ENCODE measurements at regions not wholly inside any gene's neighbourhood (a gene's known extent, or its start where the extent isn't known, plus 50 kb on each side); places are given as distances from the start of the nearest gene placed in this dataset.

DNA sequence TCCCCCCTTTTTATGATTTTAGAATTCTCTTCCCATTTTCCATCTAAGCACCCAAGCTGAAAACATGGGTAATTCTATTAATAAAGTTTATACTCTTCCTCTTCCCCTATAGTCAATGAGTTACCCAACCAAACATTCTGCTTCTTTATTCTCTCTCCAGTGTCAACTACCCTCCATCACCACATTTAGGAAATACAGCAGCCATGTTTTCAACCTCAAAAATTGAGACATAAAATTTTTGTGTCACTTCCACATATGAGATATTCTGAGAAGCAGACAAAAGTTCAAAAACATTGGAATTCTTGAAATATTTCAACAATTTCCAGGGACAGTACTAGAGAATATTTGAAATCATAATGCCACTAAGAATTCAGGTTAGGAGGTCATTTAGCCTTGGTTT lies 64.8 kb upstream of the ATP1A1 start:
- DNase-seq (ENCODE audit: low spot score): no peak
- in situ Hi-C loops (cut with MboI; ENCODE audit: low pct_unique_long_range_greater_than_20kb, low sequenced_read_pairs, unreplicated experiment): no loop called here

DNA sequence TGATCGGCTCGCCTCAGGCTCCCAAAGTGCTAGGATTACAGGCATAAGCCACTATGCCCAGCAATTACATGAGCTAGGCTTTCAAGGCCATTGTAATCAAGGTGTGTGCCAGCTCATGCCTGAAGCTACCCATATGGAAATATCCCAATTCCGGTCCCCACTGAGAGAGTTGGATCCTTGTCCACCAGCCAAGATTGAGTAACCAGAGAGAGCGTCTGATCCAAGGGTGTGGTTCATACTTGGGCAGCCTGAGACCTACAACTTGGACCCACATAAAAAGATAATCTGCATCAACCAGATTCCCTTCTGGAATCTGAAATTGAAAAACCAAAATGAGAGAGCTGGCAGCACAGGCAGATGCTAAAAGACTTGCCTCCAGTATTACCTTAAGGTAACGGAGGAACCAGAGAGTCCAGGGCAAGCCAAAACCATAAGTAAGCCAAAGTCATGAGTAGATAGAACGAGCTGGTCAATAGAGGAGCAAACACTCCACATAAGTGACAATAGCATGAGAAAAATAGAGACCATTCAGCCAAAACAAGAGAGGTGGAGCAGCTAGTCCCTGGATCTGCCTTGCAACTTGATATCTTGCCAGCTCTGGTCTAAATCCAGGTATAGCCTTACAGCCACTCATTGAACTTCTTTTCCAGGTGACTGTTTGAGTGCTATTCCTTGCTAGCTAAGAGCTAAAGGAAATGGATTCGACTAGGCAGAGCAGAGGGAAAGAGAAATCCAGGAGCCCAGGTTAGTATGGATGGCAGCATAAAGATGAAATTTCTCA lies 63.8 kb upstream of the ATP1A1 start:
- TF ChIP-seq, protein P1, sequence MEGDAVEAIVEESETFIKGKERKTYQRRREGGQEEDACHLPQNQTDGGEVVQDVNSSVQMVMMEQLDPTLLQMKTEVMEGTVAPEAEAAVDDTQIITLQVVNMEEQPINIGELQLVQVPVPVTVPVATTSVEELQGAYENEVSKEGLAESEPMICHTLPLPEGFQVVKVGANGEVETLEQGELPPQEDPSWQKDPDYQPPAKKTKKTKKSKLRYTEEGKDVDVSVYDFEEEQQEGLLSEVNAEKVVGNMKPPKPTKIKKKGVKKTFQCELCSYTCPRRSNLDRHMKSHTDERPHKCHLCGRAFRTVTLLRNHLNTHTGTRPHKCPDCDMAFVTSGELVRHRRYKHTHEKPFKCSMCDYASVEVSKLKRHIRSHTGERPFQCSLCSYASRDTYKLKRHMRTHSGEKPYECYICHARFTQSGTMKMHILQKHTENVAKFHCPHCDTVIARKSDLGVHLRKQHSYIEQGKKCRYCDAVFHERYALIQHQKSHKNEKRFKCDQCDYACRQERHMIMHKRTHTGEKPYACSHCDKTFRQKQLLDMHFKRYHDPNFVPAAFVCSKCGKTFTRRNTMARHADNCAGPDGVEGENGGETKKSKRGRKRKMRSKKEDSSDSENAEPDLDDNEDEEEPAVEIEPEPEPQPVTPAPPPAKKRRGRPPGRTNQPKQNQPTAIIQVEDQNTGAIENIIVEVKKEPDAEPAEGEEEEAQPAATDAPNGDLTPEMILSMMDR (IDR thresholded peaks at IDR 0.05; ENCODE audit: extremely low read depth, insufficient read depth, missing control alignments): no peak
- in situ Hi-C loops (cut with MboI; ENCODE audit: low pct_unique_long_range_greater_than_20kb, low sequenced_read_pairs, unreplicated experiment): no loop called here
- DNase-seq (ENCODE audit: low spot score): no peak

More for the DNA sequence above, 64.8 kb upstream of the ATP1A1 start:
- TF ChIP-seq, protein P1 (IDR thresholded peaks at IDR 0.05; ENCODE audit: extremely low read depth, insufficient read depth, missing control alignments): no peak

DNA sequence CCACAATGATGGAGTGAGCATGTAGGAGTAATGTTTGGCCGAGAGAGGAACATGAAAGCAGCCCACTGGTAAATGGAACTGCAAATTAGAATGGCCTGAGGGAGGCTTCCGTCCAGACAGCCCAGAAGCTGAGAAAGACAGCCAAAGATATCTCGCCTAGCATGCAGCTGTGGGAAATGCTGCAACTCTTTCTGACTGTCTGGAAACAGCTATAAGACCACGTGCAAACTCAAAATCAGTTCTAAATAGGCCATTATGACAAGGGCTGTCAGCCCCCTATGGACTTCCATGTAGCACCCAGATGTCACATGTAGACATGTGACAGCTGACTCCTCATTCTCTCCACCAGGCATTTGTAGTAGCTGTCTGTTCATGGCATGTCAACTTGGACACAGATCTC lies 62.9 kb upstream of the ATP1A1 start:
- in situ Hi-C loops (cut with MboI; ENCODE audit: low pct_unique_long_range_greater_than_20kb, low sequenced_read_pairs, unreplicated experiment): no loop called here
- DNase-seq (ENCODE audit: low spot score): no peak
- TF ChIP-seq, protein P1 (IDR thresholded peaks at IDR 0.05; ENCODE audit: extremely low read depth, insufficient read depth, missing control alignments): no peak

DNA sequence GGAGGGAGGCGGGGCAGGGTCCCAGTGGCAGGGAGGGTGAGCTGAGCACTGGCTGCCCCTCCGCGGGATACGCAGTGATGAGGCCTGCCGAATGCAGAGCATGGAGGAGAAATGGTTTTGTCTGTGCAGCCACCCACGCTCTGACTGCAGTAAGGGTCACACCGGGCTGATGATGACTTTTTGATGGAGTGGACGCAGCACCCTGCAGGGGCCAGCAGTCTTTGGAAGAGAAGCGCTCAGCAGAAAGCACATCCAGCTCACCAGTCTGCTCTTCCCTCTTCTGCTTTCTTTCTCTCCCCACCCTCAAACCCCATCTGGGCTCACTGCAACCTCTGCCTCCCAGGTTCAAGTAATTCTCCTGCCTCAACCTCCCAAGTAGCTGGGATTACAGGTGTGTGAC lies 61.9 kb upstream of the ATP1A1 start:
- in situ Hi-C loops (cut with MboI; ENCODE audit: low pct_unique_long_range_greater_than_20kb, low sequenced_read_pairs, unreplicated experiment): no loop called here
- DNase-seq (ENCODE audit: low spot score): no peak
- TF ChIP-seq, protein P1 (IDR thresholded peaks at IDR 0.05; ENCODE audit: extremely low read depth, insufficient read depth, missing control alignments): no peak

DNA sequence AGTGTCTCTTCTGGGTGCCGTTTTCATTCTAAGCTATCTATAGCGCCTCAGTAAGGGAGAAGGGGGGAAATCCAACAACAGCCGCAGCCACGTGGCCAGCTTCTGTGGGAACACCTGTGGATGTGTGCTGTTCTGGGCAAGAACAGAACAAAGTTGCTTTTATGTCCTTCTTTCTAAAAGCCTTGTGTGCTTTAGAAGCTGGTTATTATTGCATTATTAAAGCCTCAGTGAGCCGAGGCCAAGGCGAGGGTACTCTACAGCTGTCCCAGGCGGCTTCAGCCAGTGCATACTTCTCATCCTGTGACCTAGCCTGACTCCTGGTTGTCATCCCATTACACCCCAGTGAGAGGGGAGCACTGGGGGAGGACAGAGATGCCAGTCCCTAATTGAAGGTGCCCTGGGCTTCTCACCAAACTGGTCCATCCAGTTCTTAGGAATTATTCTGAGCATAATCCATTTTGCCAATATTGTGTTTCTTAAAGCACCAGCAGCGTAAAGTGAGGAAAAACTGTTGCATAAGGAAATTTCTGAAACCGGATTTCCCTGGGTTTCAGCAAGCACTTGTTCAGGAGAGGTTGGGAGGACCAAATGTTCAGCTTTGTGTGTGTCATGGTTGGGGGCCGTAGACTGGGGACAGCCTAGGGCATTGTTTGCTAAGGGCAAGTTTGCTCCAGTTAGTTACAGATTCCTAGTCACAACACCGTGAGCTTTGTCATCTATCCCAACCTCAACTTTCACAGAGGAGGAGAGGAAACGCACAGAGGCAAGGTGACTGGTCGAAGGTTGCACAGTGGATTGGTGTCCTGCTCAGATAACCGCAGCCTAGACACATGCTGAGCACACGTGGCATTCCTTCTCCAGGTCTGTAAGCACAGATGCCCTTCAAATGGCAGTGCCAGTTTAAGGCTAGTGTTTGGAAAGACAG lies 61.0 kb upstream of the ATP1A1 start:
- TF ChIP-seq, protein P1 (IDR thresholded peaks at IDR 0.05; ENCODE audit: extremely low read depth, insufficient read depth, missing control alignments): no peak
- in situ Hi-C loops (cut with MboI; ENCODE audit: low pct_unique_long_range_greater_than_20kb, low sequenced_read_pairs, unreplicated experiment): no loop called here
- no peak for DNase-seq (ENCODE audit: low spot score)

DNA sequence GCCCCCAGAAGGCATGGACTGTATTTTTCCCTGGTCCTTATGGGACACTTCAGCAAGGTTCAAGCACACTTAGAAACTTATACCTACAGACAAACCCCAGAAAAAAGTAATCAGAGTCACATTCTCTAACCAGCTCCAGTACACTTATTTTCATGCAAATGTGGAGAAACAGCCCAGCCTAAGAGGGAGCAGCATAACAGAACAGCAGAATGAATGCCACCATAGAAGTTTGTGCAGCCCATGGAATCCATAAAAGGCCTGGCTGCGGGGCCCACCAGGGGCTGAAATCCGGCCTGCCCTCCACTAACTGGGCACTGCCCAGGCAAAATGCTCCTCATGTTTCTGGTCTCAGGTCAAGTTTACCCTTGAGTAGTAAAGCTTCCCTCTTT lies 60.4 kb upstream of the ATP1A1 start:
- DNase-seq (ENCODE audit: low spot score): no peak
- in situ Hi-C loops (cut with MboI; ENCODE audit: low pct_unique_long_range_greater_than_20kb, low sequenced_read_pairs, unreplicated experiment): no loop called here
- TF ChIP-seq, protein P1 (IDR thresholded peaks at IDR 0.05; ENCODE audit: extremely low read depth, insufficient read depth, missing control alignments): no peak
